ENCODE measurements at regions not wholly inside any gene's neighbourhood (a gene's known extent, or its start where the extent isn't known, plus 50 kb on each side); places are given as distances from the start of the nearest gene placed in this dataset.

GRCh38 chr3:72397586-72397985, 450.7 kb downstream of the SHQ1 start:
- Histone ChIP-seq H3K27ac (ENCODE audit: low read length) (peak overlapping the region; percentile 53), H3K4me1 (ENCODE audit: control insufficient read depth, insufficient read depth, low read length) (peaks cover 6% of the 10 kb centered on the region), H3K27me3 (ENCODE audit: control insufficient read depth, insufficient read depth, low read length) (no peaks in the 10 kb centered on the region), H3K9me3 (replicated peaks; ENCODE audit: control insufficient read depth, low read depth, low read length) (peaks cover 3% of the 10 kb centered on the region), H3K36me3 (ENCODE audit: control insufficient read depth, insufficient read depth, low read length) (no peaks in the 10 kb centered on the region), H3K4me3 (ENCODE audit: low read length) (no peak overlapping the region)
- peak; percentile 70 for DNase-seq
- WGBS (ENCODE audit: insufficient coverage), result no CpG with 5 or more reads among the region's 2 CpGs

DNA sequence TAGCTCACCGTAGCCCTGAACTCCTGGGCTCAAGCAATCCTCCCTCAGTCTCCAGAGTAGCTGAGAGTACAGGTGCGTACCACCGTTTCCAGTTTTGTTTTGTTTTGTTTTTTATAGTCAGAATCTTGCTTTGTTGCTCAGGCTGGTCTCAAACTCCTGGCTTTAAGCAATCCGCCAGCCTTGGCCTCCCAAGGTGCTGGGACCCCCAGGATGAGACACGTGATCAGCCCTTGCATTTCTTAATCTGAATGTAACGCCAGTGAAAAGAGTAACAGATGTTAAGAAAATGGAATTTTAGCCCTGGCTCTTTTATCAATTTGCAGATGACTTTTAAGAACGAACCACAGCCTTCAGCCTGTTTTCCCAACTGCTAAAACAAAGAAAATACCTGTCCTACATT, 451.3 kb downstream of the SHQ1 start:
- H3K9me3 ChIP-seq (replicated peaks; ENCODE audit: control insufficient read depth, low read depth, low read length), result peaks cover 3% of the 10 kb centered on the region
- 85% methylated on average over 2 of the region's 7 CpGs for WGBS (ENCODE audit: insufficient coverage)
- peaks cover 6% of the 10 kb centered on the region for H3K4me1 ChIP-seq (ENCODE audit: control insufficient read depth, insufficient read depth, low read length)
- H3K36me3 ChIP-seq (ENCODE audit: control insufficient read depth, insufficient read depth, low read length), result no peaks in the 10 kb centered on the region
- no peak overlapping the region for H3K27ac ChIP-seq (ENCODE audit: low read length)
- H3K27me3 ChIP-seq (ENCODE audit: control insufficient read depth, insufficient read depth, low read length), result no peaks in the 10 kb centered on the region
- DNase-seq, result no peak
- no peak overlapping the region for H3K4me3 ChIP-seq (ENCODE audit: low read length)

GRCh38 chr3:72395776-72396311, 452.4 kb downstream of the SHQ1 start:
- DNase-seq, result no peak
- WGBS (ENCODE audit: insufficient coverage), result no CpG with 5 or more reads among the region's 3 CpGs
- no peaks in the 10 kb centered on the region for H3K9me3 ChIP-seq (replicated peaks; ENCODE audit: control insufficient read depth, low read depth, low read length)
- peaks cover 6% of the 10 kb centered on the region for H3K4me1 ChIP-seq (ENCODE audit: control insufficient read depth, insufficient read depth, low read length)
- H3K27ac ChIP-seq (ENCODE audit: low read length), result no peak overlapping the region
- no peak overlapping the region for H3K4me3 ChIP-seq (ENCODE audit: low read length)
- no peaks in the 10 kb centered on the region for H3K36me3 ChIP-seq (ENCODE audit: control insufficient read depth, insufficient read depth, low read length)
- no peaks in the 10 kb centered on the region for H3K27me3 ChIP-seq (ENCODE audit: control insufficient read depth, insufficient read depth, low read length)

DNA sequence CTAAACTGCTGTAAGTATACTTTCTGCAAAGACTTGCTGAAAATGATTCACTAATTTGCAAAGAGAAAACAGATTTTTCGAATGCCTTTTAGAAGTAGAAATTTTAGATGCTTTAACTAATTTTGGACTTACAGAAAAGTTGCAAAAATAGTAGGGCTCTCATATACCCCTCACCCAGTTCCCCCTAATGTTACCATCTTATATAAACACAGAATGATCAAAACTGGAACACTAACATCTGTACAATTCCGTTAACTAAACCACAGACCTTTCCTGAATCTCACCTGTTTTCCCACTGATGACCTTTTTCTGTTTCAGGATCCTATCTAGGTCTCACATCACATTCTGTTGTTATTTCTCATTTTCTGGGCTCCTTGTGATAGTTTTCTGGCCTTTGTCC, 454.8 kb downstream of the SHQ1 start:
- DNase-seq, result no peak
- Histone ChIP-seq H3K4me1 (ENCODE audit: control insufficient read depth, insufficient read depth, low read length) (peaks cover 3% of the 10 kb centered on the region), H3K36me3 (ENCODE audit: control insufficient read depth, insufficient read depth, low read length) (no peaks in the 10 kb centered on the region), H3K4me3 (ENCODE audit: low read length) (no peak overlapping the region), H3K9me3 (replicated peaks; ENCODE audit: control insufficient read depth, low read depth, low read length) (no peaks in the 10 kb centered on the region), H3K27ac (ENCODE audit: low read length) (no peak overlapping the region), H3K27me3 (ENCODE audit: control insufficient read depth, insufficient read depth, low read length) (no peaks in the 10 kb centered on the region)
- 100% methylated on average over 1 of the region's 2 CpGs for WGBS (ENCODE audit: insufficient coverage)

GRCh38 chr3:72391659-72392058, 456.6 kb downstream of the SHQ1 start:
- Histone ChIP-seq H3K36me3 (ENCODE audit: control insufficient read depth, insufficient read depth, low read length) (no peaks in the 10 kb centered on the region), H3K9me3 (replicated peaks; ENCODE audit: control insufficient read depth, low read depth, low read length) (no peaks in the 10 kb centered on the region), H3K4me1 (ENCODE audit: control insufficient read depth, insufficient read depth, low read length) (peaks cover under 1% of the 10 kb centered on the region), H3K27ac (ENCODE audit: low read length) (no peak overlapping the region), H3K27me3 (ENCODE audit: control insufficient read depth, insufficient read depth, low read length) (no peaks in the 10 kb centered on the region), H3K4me3 (ENCODE audit: low read length) (no peak overlapping the region)
- DNase-seq, result peak; percentile 18
- no CpG with 5 or more reads among the region's 2 CpGs for WGBS (ENCODE audit: insufficient coverage)

DNA sequence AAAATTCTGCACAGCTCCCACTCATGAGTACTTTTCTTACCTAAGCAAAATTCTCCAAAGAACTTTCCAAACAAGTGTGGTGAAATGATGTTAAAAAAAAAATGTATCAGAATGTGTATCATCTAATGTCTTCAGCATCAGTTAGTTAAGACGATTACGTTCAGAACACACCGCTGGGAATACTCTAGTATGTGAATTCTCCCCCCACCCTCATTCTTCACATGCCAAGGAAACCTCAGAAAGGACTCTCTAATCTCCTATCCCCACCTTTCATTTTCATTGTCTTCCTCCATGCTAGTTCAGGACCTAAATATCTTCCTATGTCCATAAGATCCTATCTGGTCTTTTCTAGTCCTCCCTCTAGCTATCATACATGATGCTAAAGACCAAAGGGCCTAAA, 457.4 kb downstream of the SHQ1 start:
- no peaks in the 10 kb centered on the region for H3K36me3 ChIP-seq (ENCODE audit: control insufficient read depth, insufficient read depth, low read length)
- DNase-seq, result no peak
- H3K4me3 ChIP-seq (ENCODE audit: low read length), result no peak overlapping the region
- no peaks in the 10 kb centered on the region for H3K4me1 ChIP-seq (ENCODE audit: control insufficient read depth, insufficient read depth, low read length)
- H3K9me3 ChIP-seq (replicated peaks; ENCODE audit: control insufficient read depth, low read depth, low read length), result no peaks in the 10 kb centered on the region
- no peak overlapping the region for H3K27ac ChIP-seq (ENCODE audit: low read length)
- 60% methylated on average over 2 of the region's 3 CpGs for WGBS (ENCODE audit: insufficient coverage)
- no peaks in the 10 kb centered on the region for H3K27me3 ChIP-seq (ENCODE audit: control insufficient read depth, insufficient read depth, low read length)

DNA sequence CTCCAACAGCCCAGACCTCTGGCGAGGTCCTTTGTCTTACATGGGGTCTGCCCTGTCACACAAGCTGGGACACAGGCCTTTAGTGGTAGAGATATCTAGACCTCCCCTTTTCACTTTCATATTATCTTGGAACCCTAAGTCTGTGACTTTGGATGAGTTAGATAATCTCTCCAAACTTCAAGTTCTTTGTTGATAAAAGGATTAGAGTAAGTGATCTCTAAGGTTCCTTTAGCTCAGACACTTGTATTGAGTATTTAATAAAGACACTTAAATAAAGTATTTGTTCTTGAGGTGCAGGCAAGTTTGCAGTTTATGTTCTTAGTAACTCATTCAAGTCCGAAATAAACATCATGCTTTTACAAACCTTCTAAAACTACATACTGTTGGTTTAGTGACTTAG, 459.6 kb downstream of the SHQ1 start:
- Histone ChIP-seq H3K27ac (ENCODE audit: low read length) (no peak overlapping the region), H3K27me3 (ENCODE audit: control insufficient read depth, insufficient read depth, low read length) (no peaks in the 10 kb centered on the region), H3K36me3 (ENCODE audit: control insufficient read depth, insufficient read depth, low read length) (no peaks in the 10 kb centered on the region), H3K9me3 (replicated peaks; ENCODE audit: control insufficient read depth, low read depth, low read length) (no peaks in the 10 kb centered on the region), H3K4me3 (ENCODE audit: low read length) (no peak overlapping the region), H3K4me1 (ENCODE audit: control insufficient read depth, insufficient read depth, low read length) (no peaks in the 10 kb centered on the region)
- WGBS (ENCODE audit: insufficient coverage), result no CpG with 5 or more reads among the region's 2 CpGs
- DNase-seq, result no peak

- no peak for DNase-seq
- Histone ChIP-seq H3K36me3 (ENCODE audit: control insufficient read depth, insufficient read depth, low read length) (no peaks in the 10 kb centered on the region), H3K9me3 (replicated peaks; ENCODE audit: control insufficient read depth, low read depth, low read length) (no peaks in the 10 kb centered on the region), H3K27ac (ENCODE audit: low read length) (no peak overlapping the region), H3K27me3 (ENCODE audit: control insufficient read depth, insufficient read depth, low read length) (no peaks in the 10 kb centered on the region), H3K4me3 (ENCODE audit: low read length) (no peak overlapping the region), H3K4me1 (ENCODE audit: control insufficient read depth, insufficient read depth, low read length) (no peaks in the 10 kb centered on the region)
- WGBS (ENCODE audit: insufficient coverage), result 80% methylated on average over 2 of the region's 4 CpGs
These were observed 460.1 kb downstream of the SHQ1 start for GRCh38 chr3:72388117-72388516.

GRCh38 chr3:72386327-72387000, 461.8 kb downstream of the SHQ1 start:
- Histone ChIP-seq H3K4me1 (ENCODE audit: control insufficient read depth, insufficient read depth, low read length) (peaks cover 1% of the 10 kb centered on the region), H3K27me3 (ENCODE audit: control insufficient read depth, insufficient read depth, low read length) (no peaks in the 10 kb centered on the region), H3K27ac (ENCODE audit: low read length) (no peak overlapping the region), H3K4me3 (ENCODE audit: low read length) (no peak overlapping the region), H3K9me3 (replicated peaks; ENCODE audit: control insufficient read depth, low read depth, low read length) (no peaks in the 10 kb centered on the region), H3K36me3 (ENCODE audit: control insufficient read depth, insufficient read depth, low read length) (no peaks in the 10 kb centered on the region)
- 79% methylated on average over 2 of the region's 6 CpGs for WGBS (ENCODE audit: insufficient coverage)
- no peak for DNase-seq

DNA sequence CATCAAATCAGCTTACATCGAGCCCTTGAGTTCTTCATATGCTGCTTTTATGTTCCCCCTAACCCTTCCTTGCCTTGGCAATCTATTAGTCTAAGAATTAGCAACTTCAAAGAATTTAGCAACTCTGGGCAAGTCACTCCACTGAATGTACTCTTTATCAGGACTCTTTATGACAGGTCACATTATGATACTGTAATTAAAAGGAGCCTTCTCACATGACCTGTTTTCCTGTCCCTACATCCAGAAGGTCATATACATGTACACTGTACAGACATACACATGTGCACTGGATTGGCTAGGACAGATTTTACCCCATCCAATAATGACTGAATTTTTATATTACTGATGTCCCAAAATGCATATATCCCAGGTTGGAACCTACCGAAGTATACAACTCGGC, 463.1 kb downstream of the SHQ1 start:
- H3K36me3 ChIP-seq (ENCODE audit: control insufficient read depth, insufficient read depth, low read length), result no peaks in the 10 kb centered on the region
- no peak overlapping the region for H3K27ac ChIP-seq (ENCODE audit: low read length)
- DNase-seq, result no peak
- WGBS (ENCODE audit: insufficient coverage), result 78% methylated on average over 1 of the region's 3 CpGs
- H3K27me3 ChIP-seq (ENCODE audit: control insufficient read depth, insufficient read depth, low read length), result no peaks in the 10 kb centered on the region
- H3K4me1 ChIP-seq (ENCODE audit: control insufficient read depth, insufficient read depth, low read length), result peaks cover 2% of the 10 kb centered on the region
- H3K9me3 ChIP-seq (replicated peaks; ENCODE audit: control insufficient read depth, low read depth, low read length), result no peaks in the 10 kb centered on the region
- H3K4me3 ChIP-seq (ENCODE audit: low read length), result no peak overlapping the region

DNA sequence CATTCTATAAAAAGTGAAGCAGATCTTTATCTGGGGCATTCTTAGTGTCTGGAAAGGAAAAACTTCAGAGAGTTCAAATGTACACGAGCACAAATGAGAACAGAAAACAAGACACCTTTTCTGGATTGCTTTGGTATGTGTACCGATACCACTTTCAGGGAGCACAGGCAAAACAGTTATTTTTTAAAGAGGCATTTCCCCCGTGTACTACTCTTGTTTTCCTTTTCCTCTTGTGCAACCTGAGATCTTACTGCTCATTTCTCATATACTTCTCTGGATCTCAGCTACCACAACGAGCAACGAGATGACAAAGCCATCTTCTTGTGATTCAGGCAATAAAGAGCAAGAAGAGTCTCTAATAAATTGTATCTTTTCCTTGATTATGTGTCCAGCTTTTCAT, 463.6 kb downstream of the SHQ1 start:
- Histone ChIP-seq H3K9me3 (replicated peaks; ENCODE audit: control insufficient read depth, low read depth, low read length) (no peaks in the 10 kb centered on the region), H3K4me1 (ENCODE audit: control insufficient read depth, insufficient read depth, low read length) (peaks cover 2% of the 10 kb centered on the region), H3K27me3 (ENCODE audit: control insufficient read depth, insufficient read depth, low read length) (no peaks in the 10 kb centered on the region), H3K4me3 (ENCODE audit: low read length) (no peak overlapping the region), H3K27ac (ENCODE audit: low read length) (no peak overlapping the region), H3K36me3 (ENCODE audit: control insufficient read depth, insufficient read depth, low read length) (no peaks in the 10 kb centered on the region)
- no peak for DNase-seq
- WGBS (ENCODE audit: insufficient coverage), result 60% methylated on average over 1 of the region's 5 CpGs

All from muscle of leg (tissue), 3 donors.